DND-41 (cell line): ENCODE measurements at regions not wholly inside any gene's neighbourhood (a gene's known extent, or its start where the extent isn't known, plus 50 kb on each side); places are given as distances from the start of the nearest gene placed in this dataset.

Source experiments
- CTCF ChIP-seq: IDR thresholded peaks from 2 replicates; pipeline ENCODE4 v1.5.1; 2012; ENCODE audit warnings: borderline replicate concordance, low read length, moderate library complexity, mild to moderate bottlenecking; ENCODE audit not compliant: poor library complexity, severe bottlenecking; ENCODE audit errors: extremely low read depth
- EZH2 ChIP-seq: IDR thresholded peaks from 3 replicates; pipeline ENCODE4 v1.6.1; 2012; ENCODE audit warnings: borderline replicate concordance, low read depth, mild to moderate bottlenecking, moderate library complexity, low read length, inconsistent platforms; ENCODE audit not compliant: severe bottlenecking

DNA sequence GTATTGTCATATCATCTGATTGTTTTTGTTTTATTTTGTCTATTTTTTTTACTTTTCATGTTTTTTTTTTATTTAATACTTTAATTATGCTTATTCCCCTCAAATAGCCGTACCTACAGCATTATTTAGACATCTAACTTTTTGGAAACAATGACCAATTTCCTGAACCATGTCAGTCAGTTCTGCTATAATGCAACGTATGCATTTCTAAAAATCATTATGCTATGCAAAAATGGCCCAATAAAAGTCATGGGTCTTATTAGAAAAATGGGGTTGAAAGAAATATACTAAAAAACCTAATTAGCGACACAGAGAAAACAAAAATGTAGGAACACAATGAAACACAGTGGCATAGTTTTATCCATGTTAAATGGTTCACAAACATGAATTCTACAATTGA lies 1454.7 kb downstream of the GRIK2 start:
- TF ChIP-seq CTCF (no peak), EZH2 (no peak)
